ENCODE measurements at regions not wholly inside any gene's neighbourhood (a gene's known extent, or its start where the extent isn't known, plus 50 kb on each side); places are given as distances from the start of the nearest gene placed in this dataset.

GRCh38 chr15:69808756-69809155 lies 289.0 kb downstream of the TLE3 start:
- Histone ChIP-seq H3K36me3 (no peaks in the 10 kb centered on the region), H3K4me3 (no peak overlapping the region), H3K9me3 (no peaks in the 10 kb centered on the region), H3K27ac (no peak overlapping the region), H3K27me3 (peaks cover 0 to 21% (median 0%) of the 10 kb centered on the region in 7 donors), H3K4me1 (peaks cover 0 to 10% (median 0%) of the 10 kb centered on the region in 9 donors)
- DNase-seq, result no peak
- no peak for ATAC-seq
- intact Hi-C loops (cut with DNase I), result no loop called here
- 76 to 81% methylated on average over 4 of the region's 4 CpGs for WGBS, 2 donors
- TF ChIP-seq CTCF (IDR thresholded peaks at IDR 0.05), result no peak

DNA sequence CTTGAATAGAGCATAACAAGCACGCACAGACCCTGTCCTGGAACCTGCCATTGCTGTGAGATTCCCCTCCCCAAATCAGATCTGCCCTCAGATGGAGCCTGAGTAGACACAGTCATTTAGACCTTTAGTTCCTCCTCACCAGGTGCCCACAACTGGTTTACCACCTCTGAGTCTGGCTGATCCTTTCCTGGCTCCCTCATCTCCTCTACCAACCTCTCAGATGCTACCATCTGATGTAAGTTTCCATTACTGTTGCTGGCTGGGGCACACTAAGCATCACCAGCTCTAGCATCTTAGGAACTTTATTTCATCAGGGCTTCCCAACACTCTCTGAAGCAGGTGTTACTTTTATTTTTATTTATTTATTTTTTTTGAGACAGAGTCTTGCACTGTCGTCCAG lies 288.3 kb downstream of the TLE3 start:
- 83 to 92% methylated on average over 2 of the region's 2 CpGs for WGBS, 2 donors
- peak overlapping the region in 1 of 10 donors; percentile 20 for H3K27ac ChIP-seq
- DNase-seq (no peak), ATAC-seq (no peak)
- TF ChIP-seq CTCF (IDR thresholded peaks at IDR 0.05), result no peak
- no peaks in the 10 kb centered on the region for H3K36me3 ChIP-seq
- H3K9me3 ChIP-seq, result no peaks in the 10 kb centered on the region
- peaks cover 0 to 10% (median 0%) of the 10 kb centered on the region in 9 donors for H3K4me1 ChIP-seq
- intact Hi-C loops (cut with DNase I), result no loop called here
- peaks cover 0 to 15% (median 0%) of the 10 kb centered on the region in 7 donors for H3K27me3 ChIP-seq
- no peak overlapping the region for H3K4me3 ChIP-seq

- Histone ChIP-seq H3K4me3 (no peak overlapping the region), H3K36me3 (no peaks in the 10 kb centered on the region), H3K4me1 (peaks cover 0 to 10% (median 0%) of the 10 kb centered on the region in 9 donors), H3K9me3 (no peaks in the 10 kb centered on the region), H3K27ac (peak overlapping the region in 7 of 10 donors; percentile 43 to 80 (median 68)), H3K27me3 (peaks cover 0 to 10% (median 6%) of the 10 kb centered on the region in 7 donors)
- no peak for TF ChIP-seq CTCF (IDR thresholded peaks at IDR 0.05)
- peak in 1 of 2 donors; percentile 13 for DNase-seq
- peak in 7 of 8 donors; percentile 31 to 83 (median 75) for ATAC-seq
- 58% methylated on average over 14 of the region's 14 CpGs for WGBS, 2 donors
- intact Hi-C loops (cut with DNase I), result no loop called here
Observed at GRCh38 chr15:69810431-69811354, 287.0 kb downstream of the TLE3 start.

GRCh38 chr15:69812861-69813261 lies 284.9 kb downstream of the TLE3 start:
- ATAC-seq (no peak), DNase-seq (no peak)
- no peak overlapping the region for H3K27ac ChIP-seq
- H3K4me3 ChIP-seq, result no peak overlapping the region
- peaks cover 0 to 8% (median 0%) of the 10 kb centered on the region in 9 donors for H3K4me1 ChIP-seq
- no peak for TF ChIP-seq CTCF (IDR thresholded peaks at IDR 0.05)
- intact Hi-C loops (cut with DNase I), result no loop called here
- 36 to 37% methylated on average over 20 of the region's 20 CpGs for WGBS, 2 donors
- H3K9me3 ChIP-seq, result no peaks in the 10 kb centered on the region
- H3K27me3 ChIP-seq, result peaks cover 0 to 10% (median 0%) of the 10 kb centered on the region in 7 donors
- H3K36me3 ChIP-seq, result no peaks in the 10 kb centered on the region

Measured in heart right ventricle (tissue), 16 donors.